ENCODE measurements at regions not wholly inside any gene's neighbourhood (a gene's known extent, or its start where the extent isn't known, plus 50 kb on each side); places are given as distances from the start of the nearest gene placed in this dataset.

DNA sequence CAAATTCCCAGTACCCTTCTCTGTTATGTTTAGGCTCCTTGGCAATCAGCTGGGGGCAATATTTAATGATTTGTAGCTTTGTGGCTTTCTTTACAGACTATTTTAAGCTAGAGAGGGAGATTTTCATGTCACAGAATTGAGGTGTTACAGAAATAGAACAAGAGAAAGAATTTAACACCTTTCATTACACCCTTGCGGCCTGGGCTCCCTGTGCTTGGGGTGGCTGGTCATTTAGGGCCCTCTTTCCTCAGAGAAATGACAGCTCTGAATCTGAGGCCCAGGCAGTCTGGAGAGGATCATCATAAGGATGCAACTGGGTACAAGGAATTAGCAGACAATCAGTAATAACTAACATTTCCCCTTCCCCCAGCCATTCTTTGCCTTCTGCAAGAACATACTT lies 104.5 kb upstream of the INTU start:
- TF ChIP-seq, protein P1, sequence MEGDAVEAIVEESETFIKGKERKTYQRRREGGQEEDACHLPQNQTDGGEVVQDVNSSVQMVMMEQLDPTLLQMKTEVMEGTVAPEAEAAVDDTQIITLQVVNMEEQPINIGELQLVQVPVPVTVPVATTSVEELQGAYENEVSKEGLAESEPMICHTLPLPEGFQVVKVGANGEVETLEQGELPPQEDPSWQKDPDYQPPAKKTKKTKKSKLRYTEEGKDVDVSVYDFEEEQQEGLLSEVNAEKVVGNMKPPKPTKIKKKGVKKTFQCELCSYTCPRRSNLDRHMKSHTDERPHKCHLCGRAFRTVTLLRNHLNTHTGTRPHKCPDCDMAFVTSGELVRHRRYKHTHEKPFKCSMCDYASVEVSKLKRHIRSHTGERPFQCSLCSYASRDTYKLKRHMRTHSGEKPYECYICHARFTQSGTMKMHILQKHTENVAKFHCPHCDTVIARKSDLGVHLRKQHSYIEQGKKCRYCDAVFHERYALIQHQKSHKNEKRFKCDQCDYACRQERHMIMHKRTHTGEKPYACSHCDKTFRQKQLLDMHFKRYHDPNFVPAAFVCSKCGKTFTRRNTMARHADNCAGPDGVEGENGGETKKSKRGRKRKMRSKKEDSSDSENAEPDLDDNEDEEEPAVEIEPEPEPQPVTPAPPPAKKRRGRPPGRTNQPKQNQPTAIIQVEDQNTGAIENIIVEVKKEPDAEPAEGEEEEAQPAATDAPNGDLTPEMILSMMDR (IDR thresholded peaks at IDR 0.05 in 8 of 11, conservative IDR thresholded peaks at IDR 0.05 in 3 of 11), result no peak
- TF ChIP-seq POLR2A (IDR thresholded peaks at IDR 0.05), result no peak

Data from spleen (tissue), 7 donors.